Trophoblast cell (in vitro differentiated cells and primary cell): ENCODE measurements at regions not wholly inside any gene's neighbourhood (a gene's known extent, or its start where the extent isn't known, plus 50 kb on each side); places are given as distances from the start of the nearest gene placed in this dataset.
A peak's percentile ranks its signal among the peaks of the same experiment; 100 is the strongest.
"Not testable (repeated sequence)": the region's sequence is repeated elsewhere in the genome, so short reads cannot be mapped to it uniquely, and the experiment has no call there.

Experiments
- DNase-seq, 2 donors: peaks; one replicate each; pipeline ENCODE4 v3.0.0-alpha.2; 2016
- H2AFZ ChIP-seq: 2 replicates; pipeline ENCODE4 v1.6.1; 2013; ENCODE audit warnings: low read length, moderate library complexity, mild to moderate bottlenecking; ENCODE audit not compliant: insufficient read depth, poor library complexity
- H2AK5ac ChIP-seq: 2 replicates; pipeline ENCODE4 v1.6.1; 2013; ENCODE audit warnings: mild to moderate bottlenecking, low read length
- H2BK120ac ChIP-seq: 2 replicates; pipeline ENCODE4 v1.6.1; 2013; ENCODE audit warnings: low read length, mild to moderate bottlenecking, moderate library complexity; ENCODE audit not compliant: insufficient read depth, poor library complexity
- H2BK12ac ChIP-seq: 2 replicates; pipeline ENCODE4 v1.6.1; 2013; ENCODE audit warnings: mild to moderate bottlenecking, low read length, moderate library complexity
- H2BK5ac ChIP-seq: 2 replicates; pipeline ENCODE4 v1.6.1; 2013; ENCODE audit warnings: low read length, low read depth, moderate library complexity, mild to moderate bottlenecking; ENCODE audit not compliant: poor library complexity
- H3K14ac ChIP-seq: 2 replicates; pipeline ENCODE4 v1.6.1; 2013; ENCODE audit warnings: mild to moderate bottlenecking, low read length
- H3K18ac ChIP-seq: 2 replicates; pipeline ENCODE4 v1.6.1; 2013; ENCODE audit warnings: mild to moderate bottlenecking, low read length
- H3K23ac ChIP-seq: 2 replicates; pipeline ENCODE4 v1.6.1; 2013; ENCODE audit warnings: low read length
- H3K27ac ChIP-seq: 2 replicates; pipeline ENCODE4 v1.5.1; 2013; ENCODE audit warnings: low read depth, mild to moderate bottlenecking, inconsistent platforms, low read length, moderate library complexity
- H3K27me3 ChIP-seq: 2 replicates; pipeline ENCODE4 v1.6.1; 2013; ENCODE audit warnings: inconsistent platforms, mild to moderate bottlenecking, low read length, moderate library complexity; ENCODE audit not compliant: insufficient read depth
- H3K36me3 ChIP-seq, 2 experiments: 1 replicate in 1 of 2; 2 replicates in 1 of 2; pipeline ENCODE4 v1.6.1; 2013; ENCODE audit warnings: low read length in 2 of 2, mild to moderate bottlenecking in 2 of 2, moderate library complexity in 1 of 2; ENCODE audit not compliant: insufficient read depth in 2 of 2, control insufficient read depth in 1 of 2
- H3K4ac ChIP-seq: 2 replicates; pipeline ENCODE4 v1.6.1; 2013; ENCODE audit warnings: low read depth, mild to moderate bottlenecking, low read length, moderate library complexity
- H3K4me1 ChIP-seq, 2 experiments: 1 replicate in 1 of 2; 2 replicates in 1 of 2; pipeline ENCODE4 v1.6.1; 2013; ENCODE audit warnings: low read length in 2 of 2, mild to moderate bottlenecking in 2 of 2, moderate library complexity in 1 of 2; ENCODE audit not compliant: insufficient read depth in 2 of 2, control insufficient read depth in 1 of 2
- H3K4me2 ChIP-seq: 2 replicates; pipeline ENCODE4 v1.6.1; 2013; ENCODE audit warnings: inconsistent platforms, mild to moderate bottlenecking, low read length, moderate library complexity
- H3K4me3 ChIP-seq: 2 replicates; pipeline ENCODE4 v1.5.1; 2013; ENCODE audit warnings: mild to moderate bottlenecking, low read depth, low read length, inconsistent platforms
- H3K79me1 ChIP-seq: one replicate; pipeline ENCODE4 v1.6.1; 2013; ENCODE audit warnings: low read length
- H3K79me2 ChIP-seq: 2 replicates; pipeline ENCODE4 v1.6.1; 2013; ENCODE audit warnings: low read length, mild to moderate bottlenecking; ENCODE audit not compliant: control insufficient read depth, insufficient read depth, poor library complexity
- H3K9ac ChIP-seq: 2 replicates; pipeline ENCODE4 v1.6.1; 2013; ENCODE audit warnings: mild to moderate bottlenecking, low read length
- H3K9me3 ChIP-seq: 2 replicates; pipeline ENCODE4 v1.6.1; 2013; ENCODE audit warnings: low read depth, mild to moderate bottlenecking, control low read depth, inconsistent platforms, low read length; ENCODE audit not compliant: insufficient read depth
- H4K12ac ChIP-seq: 2 replicates; pipeline ENCODE4 v1.6.1; 2013; ENCODE audit warnings: low read depth, mild to moderate bottlenecking, low read length, moderate library complexity
- H4K8ac ChIP-seq: 2 replicates; pipeline ENCODE4 v1.6.1; 2013; ENCODE audit warnings: low read depth, mild to moderate bottlenecking, low read length, moderate library complexity
- H4K91ac ChIP-seq: one replicate; pipeline ENCODE4 v1.6.1; 2013; ENCODE audit warnings: low read depth, mild to moderate bottlenecking, low read length, moderate library complexity
- WGBS: extraction: QIAGEN DNeasy Blood & Tissue Kit; methylation state at CpG from one replicate; pipeline ENCODE4 v1.1.7; 2013; ENCODE audit warnings: missing lambda C conversion rate; ENCODE audit not compliant: insufficient read length, insufficient coverage; ENCODE audit errors: extremely low coverage; 5-methylcytosine and 5-hydroxymethylcytosine counted together

GRCh38 chr4:138438608-138439007 lies 196.5 kb upstream of the SLC7A11 start:
- H2AFZ ChIP-seq: no peak overlapping the region
- H3K79me2 ChIP-seq: no peaks in the 10 kb centered on the region
- no peak overlapping the region for H4K91ac ChIP-seq
- no peak overlapping the region for H3K14ac ChIP-seq
- H4K8ac ChIP-seq: no peak overlapping the region
- H3K23ac ChIP-seq: no peak overlapping the region
- no peak for DNase-seq
- no peak overlapping the region for H3K4ac ChIP-seq
- no peak overlapping the region for H3K4me3 ChIP-seq
- H3K4me1 ChIP-seq: no peaks in the 10 kb centered on the region
- H3K27me3 ChIP-seq: no peaks in the 10 kb centered on the region
- H2AK5ac ChIP-seq: no peak overlapping the region
- H2BK5ac ChIP-seq: no peak overlapping the region
- H3K9me3 ChIP-seq: no peaks in the 10 kb centered on the region
- no peak overlapping the region for H2BK120ac ChIP-seq
- no peak overlapping the region for H2BK12ac ChIP-seq
- H3K36me3 ChIP-seq: no peaks in the 10 kb centered on the region
- H3K9ac ChIP-seq: no peak overlapping the region
- no peak overlapping the region for H3K4me2 ChIP-seq
- no peak overlapping the region for H3K27ac ChIP-seq
- H3K79me1 ChIP-seq: no peaks in the 10 kb centered on the region
- H3K18ac ChIP-seq: no peak overlapping the region
- no peak overlapping the region for H4K12ac ChIP-seq

- H2BK120ac ChIP-seq: no peak overlapping the region
- no peak overlapping the region for H3K9ac ChIP-seq
- no peaks in the 10 kb centered on the region for H3K36me3 ChIP-seq
- DNase-seq: no peak
- H3K23ac ChIP-seq: peak overlapping the region; percentile 61
- no peak overlapping the region for H2BK5ac ChIP-seq
- no peak overlapping the region for H4K8ac ChIP-seq
- no peak overlapping the region for H4K12ac ChIP-seq
- no peak overlapping the region for H3K4me3 ChIP-seq
- no peak overlapping the region for H3K14ac ChIP-seq
- H3K79me1 ChIP-seq: no peaks in the 10 kb centered on the region
- no peaks in the 10 kb centered on the region for H3K9me3 ChIP-seq
- H2AK5ac ChIP-seq: no peak overlapping the region
- WGBS: no CpG with 5 or more reads among the region's 1 CpG
- no peaks in the 10 kb centered on the region for H3K79me2 ChIP-seq
- H3K4ac ChIP-seq: no peak overlapping the region
- H3K4me1 ChIP-seq: no peaks in the 10 kb centered on the region
- no peak overlapping the region for H2AFZ ChIP-seq
- H3K27ac ChIP-seq: no peak overlapping the region
- H3K4me2 ChIP-seq: no peak overlapping the region
- no peaks in the 10 kb centered on the region for H3K27me3 ChIP-seq
- H3K18ac ChIP-seq: no peak overlapping the region
- no peak overlapping the region for H4K91ac ChIP-seq
- no peak overlapping the region for H2BK12ac ChIP-seq
Observed at GRCh38 chr4:138437263-138437851, 195.2 kb upstream of the SLC7A11 start.

GRCh38 chr4:138435733-138436132 lies 193.6 kb upstream of the SLC7A11 start:
- H3K79me2 ChIP-seq, H3K4me1 ChIP-seq, H3K27me3 ChIP-seq, H4K91ac ChIP-seq, H3K9me3 ChIP-seq, DNase-seq, H3K4ac ChIP-seq, H3K36me3 ChIP-seq, H3K14ac ChIP-seq, H2BK12ac ChIP-seq, H2AK5ac ChIP-seq, H3K4me2 ChIP-seq, H3K4me3 ChIP-seq, H4K8ac ChIP-seq, H4K12ac ChIP-seq, H2BK120ac ChIP-seq, H3K18ac ChIP-seq, H3K27ac ChIP-seq, H2AFZ ChIP-seq, H3K23ac ChIP-seq, H3K9ac ChIP-seq, H3K79me1 ChIP-seq, H2BK5ac ChIP-seq: not testable (repeated sequence)
- whole genome bisulfite sequencing: no CpG with 5 or more reads among the region's 2 CpGs

- not testable (repeated sequence) for H3K27me3 ChIP-seq, H4K8ac ChIP-seq, H3K4me1 ChIP-seq, H3K27ac ChIP-seq, H3K18ac ChIP-seq, H2BK5ac ChIP-seq, H3K14ac ChIP-seq, H3K4ac ChIP-seq, H2BK12ac ChIP-seq, H4K91ac ChIP-seq, H3K79me2 ChIP-seq, H4K12ac ChIP-seq, H2BK120ac ChIP-seq, H3K4me3 ChIP-seq, H3K9me3 ChIP-seq, H2AK5ac ChIP-seq, H3K36me3 ChIP-seq, H2AFZ ChIP-seq, H3K23ac ChIP-seq, H3K4me2 ChIP-seq, H3K9ac ChIP-seq, H3K79me1 ChIP-seq, DNase-seq
Observed at GRCh38 chr4:138435046-138435445, 192.9 kb upstream of the SLC7A11 start.
